ENCODE measurements at regions not wholly inside any gene's neighbourhood (a gene's known extent, or its start where the extent isn't known, plus 50 kb on each side); places are given as distances from the start of the nearest gene placed in this dataset.

DNA sequence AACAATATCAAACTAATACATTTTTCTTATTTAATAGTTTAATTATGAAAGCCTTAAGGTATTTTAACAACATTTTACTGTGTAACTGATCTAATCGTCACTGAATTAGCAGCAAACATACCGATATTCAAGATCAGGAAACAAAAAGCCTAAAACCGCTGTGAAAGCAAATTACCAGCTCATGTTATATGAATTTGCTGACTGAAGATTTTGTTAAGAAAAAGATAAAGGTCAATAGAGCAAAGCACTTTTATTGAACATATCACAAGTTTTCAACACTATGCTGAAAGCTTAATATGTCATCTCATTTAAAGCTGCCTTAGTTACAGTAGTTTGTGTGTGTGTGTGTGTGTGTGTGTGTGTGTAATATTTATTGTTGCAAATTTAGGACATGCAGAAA, 1634.9 kb upstream of the NUDT12 start:
- Histone ChIP-seq H3K4me1 (ENCODE audit: control insufficient read depth, insufficient read depth, low read length) (no peaks in the 10 kb centered on the region), H3K27me3 (ENCODE audit: control insufficient read depth, insufficient read depth, low read length) (no peaks in the 10 kb centered on the region), H4K20me1 (ENCODE audit: insufficient read depth, low read length) (no peaks in the 10 kb centered on the region), H3K36me3 (ENCODE audit: control insufficient read depth, insufficient read depth, low read length) (no peaks in the 10 kb centered on the region), H3K9ac (ENCODE audit: low read depth, low read length) (no peak overlapping the region), H3K9me1 (ENCODE audit: insufficient read depth, low read length) (no peaks in the 10 kb centered on the region), H2BK120ac (ENCODE audit: low read depth, low read length) (no peak overlapping the region), H3K9me3 (ENCODE audit: control insufficient read depth, insufficient read depth, low read length) (no peaks in the 10 kb centered on the region), H2BK20ac (ENCODE audit: low read depth, low read length) (no peak overlapping the region), H2AK5ac (ENCODE audit: low read depth, low read length) (no peak overlapping the region), H3K79me1 (ENCODE audit: low read depth in 1 of 2, low read length in 2 of 2) (no peaks in the 10 kb centered on the region), H3K27ac (ENCODE audit: insufficient read depth, low read length) (no peak overlapping the region), H2BK15ac (ENCODE audit: low read depth, low read length) (no peak overlapping the region), H2AFZ (replicated peaks; ENCODE audit: low read length, poor library complexity) (no peak overlapping the region), H3K4ac (ENCODE audit: low read depth, low read length) (no peak overlapping the region), H3K4me3 (ENCODE audit: insufficient read depth, low read depth, low read length) (no peak overlapping the region), H3K4me2 (ENCODE audit: low read depth, low read length) (no peak overlapping the region), H4K91ac (ENCODE audit: insufficient read depth, low read depth, low read length) (no peak overlapping the region), H3K14ac (replicated peaks; ENCODE audit: low read depth, low read length) (no peak overlapping the region), H4K5ac (ENCODE audit: low read depth, low read length) (no peak overlapping the region), H3K56ac (ENCODE audit: extremely low read depth, insufficient read depth, low read length) (no peak overlapping the region), H2AK9ac (replicated peaks; ENCODE audit: low read depth, low read length, poor library complexity) (no peak overlapping the region), H3K23ac (ENCODE audit: low read depth, low read length) (no peak overlapping the region), H2BK5ac (ENCODE audit: low read depth, low read length, poor library complexity, severe bottlenecking) (no peak overlapping the region), H3K18ac (ENCODE audit: low read depth, low read length) (no peak overlapping the region), H4K8ac (ENCODE audit: low read depth in 2 of 2, low read length in 2 of 2) (no peak overlapping the region)
- no TSS peak for BruUV-seq (replicated peaks)
- intact Hi-C loops (cut with micrococcal nuclease) (no loop called here), in situ Hi-C loops (cut with MboI; ENCODE audit: low sequenced_read_pairs) (no loop called here), dilution Hi-C loops (cut with HindIII; ENCODE audit: low sequenced_read_pairs, unreplicated experiment) (no loop called here)
- ATAC-seq (ENCODE audit: low read depth) (no peak), DNase-seq (no peak)
- TF ChIP-seq CTCF (conservative IDR thresholded peaks at IDR 0.05; ENCODE audit: low read depth, low read length) (no peak), POLR2A (IDR thresholded peaks at IDR 0.05; ENCODE audit: low read depth, low read length) (no peak), FOS (IDR thresholded peaks at IDR 0.05; ENCODE audit: low read depth, low read length) (no peak), MAZ (IDR thresholded peaks at IDR 0.05; ENCODE audit: borderline replicate concordance, low read depth, low read length) (no peak), SMC3 (IDR thresholded peaks at IDR 0.05; ENCODE audit: low read depth, low read length) (no peak), MAFK (IDR thresholded peaks at IDR 0.05; ENCODE audit: low read depth, low read length) (peak; percentile 43; the same call in 1 of the 2 replicates), RCOR1 (IDR thresholded peaks at IDR 0.05; ENCODE audit: insufficient replicate concordance, low read length) (no peak), RAD21 (IDR thresholded peaks at IDR 0.05; ENCODE audit: low read length) (no peak)
- no CpG with 5 or more reads among the region's 3 CpGs for WGBS, 2 experiments (ENCODE audit: extremely low coverage in 2 of 2, insufficient read length in 1 of 2)
- POLR2A ChIA-PET (ENCODE audit: unreplicated experiment): no interaction called here
- CTCF ChIA-PET: no interaction called here

All from IMR-90 (cell line).